Neutrophil (primary cell): ENCODE measurements at regions not wholly inside any gene's neighbourhood (a gene's known extent, or its start where the extent isn't known, plus 50 kb on each side); places are given as distances from the start of the nearest gene placed in this dataset.

Experiments
- H3K27ac ChIP-seq: fragments of 200-600 bp; sonication (generic); 2 replicates; pipeline ENCODE4 v1.5.1; 2016; ENCODE audit warnings: mild to moderate bottlenecking, moderate library complexity
- H3K27me3 ChIP-seq: fragments of 200-600 bp; sonication (generic); 2 replicates; pipeline ENCODE4 v1.6.0; 2016; ENCODE audit warnings: mild to moderate bottlenecking
- H3K36me3 ChIP-seq: fragments of 200-600 bp; sonication (generic); 2 replicates; pipeline ENCODE4 v1.5.1; 2017
- H3K4me1 ChIP-seq, 2 experiments: fragments of 200-600 bp in 1 of 2; sonication (generic) in 1 of 2; 1 replicate in 1 of 2; 2 replicates in 1 of 2; pipeline versions ENCODE4 v1.5.1 to v1.6.1; 2013 to 2016; ENCODE audit warnings: low read depth in 1 of 2, low read length in 1 of 2, mild to moderate bottlenecking in 1 of 2, moderate library complexity in 1 of 2; ENCODE audit not compliant: control insufficient read depth in 1 of 2, insufficient read depth in 1 of 2
- H3K4me3 ChIP-seq, 2 experiments: fragments of 200-600 bp in 1 of 2; sonication (generic) in 1 of 2; 1 replicate in 1 of 2; 2 replicates in 1 of 2; pipeline ENCODE4 v1.5.1; 2013 to 2016; ENCODE audit warnings: low read depth in 1 of 2, low read length in 1 of 2, mild to moderate bottlenecking in 1 of 2, moderate library complexity in 1 of 2
- H3K9me3 ChIP-seq: fragments of 200-600 bp; sonication (generic); 2 replicates; pipeline ENCODE4 v1.5.1; 2016
- CTCF ChIP-seq: fragments of 200-600 bp; sonication (generic); IDR thresholded peaks from 2 replicates; pipeline ENCODE4 v1.5.1; 2016; ENCODE audit warnings: antibody characterized with exemption

GRCh38 chr20:12110711-12111110 lies 193.0 kb downstream of the BTBD3 start:
- no peak overlapping the region for H3K4me3 ChIP-seq
- no peak for TF ChIP-seq CTCF
- H3K4me1 ChIP-seq: no peaks in the 10 kb centered on the region
- H3K27ac ChIP-seq: no peak overlapping the region
- H3K27me3 ChIP-seq: no peaks in the 10 kb centered on the region
- no peaks in the 10 kb centered on the region for H3K9me3 ChIP-seq
- no peaks in the 10 kb centered on the region for H3K36me3 ChIP-seq

- H3K27ac ChIP-seq: no peak overlapping the region
- no peaks in the 10 kb centered on the region for H3K27me3 ChIP-seq
- H3K4me1 ChIP-seq: no peaks in the 10 kb centered on the region
- no peak for TF ChIP-seq CTCF
- H3K9me3 ChIP-seq: no peaks in the 10 kb centered on the region
- no peaks in the 10 kb centered on the region for H3K36me3 ChIP-seq
- H3K4me3 ChIP-seq: no peak overlapping the region
Measured at GRCh38 chr20:12111431-12112088, 193.9 kb downstream of the BTBD3 start.

- H3K36me3 ChIP-seq: no peaks in the 10 kb centered on the region
- TF ChIP-seq CTCF: no peak
- H3K4me1 ChIP-seq: no peaks in the 10 kb centered on the region
- no peaks in the 10 kb centered on the region for H3K9me3 ChIP-seq
- H3K27me3 ChIP-seq: no peaks in the 10 kb centered on the region
- no peak overlapping the region for H3K27ac ChIP-seq
- no peak overlapping the region for H3K4me3 ChIP-seq
Measured at GRCh38 chr20:12112089-12112474, 194.4 kb downstream of the BTBD3 start.

GRCh38 chr20:12112665-12113064 lies 195.0 kb downstream of the BTBD3 start:
- Histone ChIP-seq H3K4me1 (no peaks in the 10 kb centered on the region), H3K9me3 (no peaks in the 10 kb centered on the region), H3K27ac (no peak overlapping the region), H3K4me3 (no peak overlapping the region), H3K36me3 (no peaks in the 10 kb centered on the region), H3K27me3 (no peaks in the 10 kb centered on the region)
- no peak for TF ChIP-seq CTCF

- Histone ChIP-seq H3K27me3 (no peaks in the 10 kb centered on the region), H3K4me1 (no peaks in the 10 kb centered on the region), H3K27ac (no peak overlapping the region), H3K36me3 (no peaks in the 10 kb centered on the region), H3K4me3 (no peak overlapping the region), H3K9me3 (no peaks in the 10 kb centered on the region)
- TF ChIP-seq CTCF: no peak
Measured at GRCh38 chr20:12113075-12113467, 195.4 kb downstream of the BTBD3 start.
